PC-9 (cell line): ENCODE measurements at regions not wholly inside any gene's neighbourhood (a gene's known extent, or its start where the extent isn't known, plus 50 kb on each side); places are given as distances from the start of the nearest gene placed in this dataset.

Experiments used
- EZH2 ChIP-seq: fragments of 200-600 bp; sonication (generic); IDR thresholded peaks from 2 replicates; pipeline ENCODE4 v1.8.0; 2017; ENCODE audit warnings: antibody characterized with exemption, low read depth
- TF ChIP-seq, protein P1 (sequence below): fragments of 200-600 bp; sonication (generic); conservative IDR thresholded peaks from 2 replicates; pipeline ENCODE4 v1.6.1; 2017; ENCODE audit warnings: mixed run types, antibody characterized with exemption, mild to moderate bottlenecking, moderate library complexity

DNA sequence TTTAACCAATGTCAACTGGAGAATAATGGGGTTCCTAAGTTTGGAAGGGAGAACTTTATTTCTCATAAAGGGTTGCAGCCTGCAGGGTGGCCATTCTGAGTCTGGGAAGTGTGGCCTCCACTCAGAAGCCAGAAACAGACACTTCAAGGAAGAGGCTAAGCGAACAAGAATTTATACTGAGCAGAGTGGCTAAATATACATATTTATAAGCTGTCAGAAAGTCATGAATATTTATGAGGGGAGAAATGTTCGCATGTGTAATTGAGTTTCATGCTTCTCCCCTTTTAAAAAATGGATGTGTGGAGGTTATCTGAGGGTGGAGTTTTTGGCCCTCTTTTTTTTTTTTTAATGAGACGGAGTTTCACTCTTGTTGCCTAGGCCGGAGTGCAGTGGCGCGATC, 78.1 kb upstream of the PLAC8 start:
- no peak for TF ChIP-seq EZH2
- TF ChIP-seq, protein P1, sequence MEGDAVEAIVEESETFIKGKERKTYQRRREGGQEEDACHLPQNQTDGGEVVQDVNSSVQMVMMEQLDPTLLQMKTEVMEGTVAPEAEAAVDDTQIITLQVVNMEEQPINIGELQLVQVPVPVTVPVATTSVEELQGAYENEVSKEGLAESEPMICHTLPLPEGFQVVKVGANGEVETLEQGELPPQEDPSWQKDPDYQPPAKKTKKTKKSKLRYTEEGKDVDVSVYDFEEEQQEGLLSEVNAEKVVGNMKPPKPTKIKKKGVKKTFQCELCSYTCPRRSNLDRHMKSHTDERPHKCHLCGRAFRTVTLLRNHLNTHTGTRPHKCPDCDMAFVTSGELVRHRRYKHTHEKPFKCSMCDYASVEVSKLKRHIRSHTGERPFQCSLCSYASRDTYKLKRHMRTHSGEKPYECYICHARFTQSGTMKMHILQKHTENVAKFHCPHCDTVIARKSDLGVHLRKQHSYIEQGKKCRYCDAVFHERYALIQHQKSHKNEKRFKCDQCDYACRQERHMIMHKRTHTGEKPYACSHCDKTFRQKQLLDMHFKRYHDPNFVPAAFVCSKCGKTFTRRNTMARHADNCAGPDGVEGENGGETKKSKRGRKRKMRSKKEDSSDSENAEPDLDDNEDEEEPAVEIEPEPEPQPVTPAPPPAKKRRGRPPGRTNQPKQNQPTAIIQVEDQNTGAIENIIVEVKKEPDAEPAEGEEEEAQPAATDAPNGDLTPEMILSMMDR = no peak
